Activated naive CD8-positive, alpha-beta T cell treated with anti-CD3 and anti-CD28 coated beads, Interleukin-2, amount 10 ng/mL, durations not matched to agents 7 days and 5 days (primary cell): ENCODE measurements at regions not wholly inside any gene's neighbourhood (a gene's known extent, or its start where the extent isn't known, plus 50 kb on each side); places are given as distances from the start of the nearest gene placed in this dataset.

Experiments
- ATAC-seq: fragments of 150-1000 bp; cut with Tn5 transposase; one replicate; pipeline ENCODE4 v1.10.0; 2021; ENCODE audit warnings: low read depth, moderate library complexity
- POLR2A ChIA-PET: fragments of 350-600 bp; sonication (Branson Sonifier 250); formaldehyde crosslinking; loops from one replicate; lab custom pipeline; 2021; ENCODE audit warnings: antibody characterized with exemption; lab: Charles Lee
- DNase-seq: peaks from one replicate; pipeline ENCODE4 v3.0.0; 2021
- H3K27ac Mint-ChIP-seq: one replicate; pipeline ENCODE4 v1.8.0; 2022; ENCODE audit warnings: mild to moderate bottlenecking, mixed read lengths
- H3K27me3 Mint-ChIP-seq: one replicate; pipeline ENCODE4 v1.8.0; 2022; ENCODE audit warnings: mild to moderate bottlenecking, moderate library complexity, mixed read lengths
- H3K36me3 Mint-ChIP-seq: one replicate; pipeline ENCODE4 v1.8.0; 2021; ENCODE audit warnings: mild to moderate bottlenecking, mixed read lengths
- H3K4me1 Mint-ChIP-seq: one replicate; pipeline ENCODE4 v1.8.0; 2021; ENCODE audit warnings: mixed read lengths
- H3K4me3 Mint-ChIP-seq: one replicate; pipeline ENCODE4 v1.8.0; 2022; ENCODE audit warnings: mild to moderate bottlenecking, moderate library complexity, mixed read lengths
- H3K9me3 Mint-ChIP-seq: one replicate; pipeline ENCODE4 v1.8.0; 2021; ENCODE audit warnings: mixed read lengths

GRCh38 chr2:161033059-161033660, 127.1 kb upstream of the TANK start:
- POLR2A ChIA-PET, result no interaction called here
- Mint-ChIP-seq H3K36me3 (peaks cover 5% of the 10 kb centered on the region), H3K27me3 (peaks cover 2% of the 10 kb centered on the region), H3K9me3 (peaks cover 13% of the 10 kb centered on the region), H3K27ac (no peak overlapping the region), H3K4me3 (no peak overlapping the region), H3K4me1 (peaks cover 5% of the 10 kb centered on the region)
- DNase-seq (no peak), ATAC-seq (no peak)

GRCh38 chr2:161036926-161037325, 123.3 kb upstream of the TANK start:
- H3K27ac Mint-ChIP-seq, result no peak overlapping the region
- POLR2A ChIA-PET, result no interaction called here
- H3K27me3 Mint-ChIP-seq, result peaks cover 14% of the 10 kb centered on the region

GRCh38 chr2:161039071-161039470, 121.2 kb upstream of the TANK start:
- POLR2A ChIA-PET, result no interaction called here
- peaks cover 4% of the 10 kb centered on the region for H3K9me3 Mint-ChIP-seq
- H3K27ac Mint-ChIP-seq, result no peak overlapping the region
- H3K36me3 Mint-ChIP-seq, result no peaks in the 10 kb centered on the region
- no peak for ATAC-seq
- H3K4me1 Mint-ChIP-seq, result no peaks in the 10 kb centered on the region
- no peak for DNase-seq
- H3K27me3 Mint-ChIP-seq, result peaks cover 23% of the 10 kb centered on the region
- H3K4me3 Mint-ChIP-seq, result no peak overlapping the region

More at GRCh38 chr2:161036926-161037325, 123.3 kb upstream of the TANK start:
- no peak for DNase-seq
- ATAC-seq, result no peak
- Mint-ChIP-seq H3K4me1 (no peaks in the 10 kb centered on the region), H3K4me3 (no peak overlapping the region), H3K9me3 (peaks cover 4% of the 10 kb centered on the region), H3K36me3 (no peaks in the 10 kb centered on the region)

- no peak for ATAC-seq
- POLR2A ChIA-PET, result no interaction called here
- Mint-ChIP-seq H3K9me3 (no peaks in the 10 kb centered on the region), H3K27me3 (peaks cover 36% of the 10 kb centered on the region), H3K27ac (no peak overlapping the region), H3K36me3 (no peaks in the 10 kb centered on the region), H3K4me3 (no peak overlapping the region), H3K4me1 (no peaks in the 10 kb centered on the region)
- DNase-seq, result no peak
Observed at GRCh38 chr2:161041356-161041755, 118.9 kb upstream of the TANK start.

DNA sequence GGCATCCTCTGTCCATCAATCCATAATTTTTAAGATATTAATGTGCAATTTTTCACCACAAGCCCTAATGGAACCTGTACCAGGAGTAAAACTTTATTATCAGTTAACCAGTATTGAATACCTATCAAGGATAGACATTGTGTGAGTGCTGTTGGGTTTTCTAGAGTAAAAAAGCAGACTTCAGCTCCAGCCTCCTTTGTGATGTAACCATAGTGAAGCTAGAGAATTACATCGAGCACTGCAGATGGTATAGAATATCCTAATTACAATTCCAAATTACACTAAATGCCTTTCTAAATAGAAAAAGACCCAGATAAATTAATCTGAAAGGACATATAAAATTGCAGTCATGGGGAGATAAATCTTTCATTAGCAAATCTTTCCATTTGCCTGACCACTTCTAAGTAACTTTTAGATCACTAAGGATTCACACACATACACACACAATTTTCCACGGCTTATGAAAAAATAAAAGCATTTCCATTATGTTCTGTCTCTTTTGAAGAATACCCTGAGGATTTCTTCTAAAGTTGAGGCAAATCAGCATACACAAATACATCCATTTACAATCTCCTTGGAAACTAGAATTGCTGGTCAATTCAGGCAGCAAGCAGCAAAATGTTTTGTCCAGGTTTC, 117.1 kb upstream of the TANK start:
- no peak for ATAC-seq
- Mint-ChIP-seq H3K4me1 (no peaks in the 10 kb centered on the region), H3K36me3 (no peaks in the 10 kb centered on the region), H3K9me3 (no peaks in the 10 kb centered on the region), H3K27me3 (peaks cover 40% of the 10 kb centered on the region), H3K27ac (no peak overlapping the region), H3K4me3 (no peak overlapping the region)
- POLR2A ChIA-PET, result no interaction called here
- no peak for DNase-seq

- no peaks in the 10 kb centered on the region for H3K4me1 Mint-ChIP-seq
- POLR2A ChIA-PET, result no interaction called here
Observed at GRCh38 chr2:161044095-161044865, 115.9 kb upstream of the TANK start.

GRCh38 chr2:161044921-161045320, 115.3 kb upstream of the TANK start:
- Mint-ChIP-seq H3K4me3 (no peak overlapping the region), H3K36me3 (no peaks in the 10 kb centered on the region), H3K27me3 (peaks cover 46% of the 10 kb centered on the region), H3K9me3 (no peaks in the 10 kb centered on the region), H3K4me1 (no peaks in the 10 kb centered on the region), H3K27ac (no peak overlapping the region)
- POLR2A ChIA-PET, result no interaction called here
- no peak for DNase-seq
- no peak for ATAC-seq

More at GRCh38 chr2:161044095-161044865, 115.9 kb upstream of the TANK start:
- Mint-ChIP-seq H3K4me3 (no peak overlapping the region), H3K9me3 (no peaks in the 10 kb centered on the region), H3K36me3 (no peaks in the 10 kb centered on the region), H3K27ac (no peak overlapping the region), H3K27me3 (peaks cover 43% of the 10 kb centered on the region)
- DNase-seq (no peak), ATAC-seq (no peak)

GRCh38 chr2:161045726-161046125, 114.5 kb upstream of the TANK start:
- POLR2A ChIA-PET, result no interaction called here
- Mint-ChIP-seq H3K4me3 (no peak overlapping the region), H3K27me3 (peaks cover 47% of the 10 kb centered on the region), H3K27ac (no peak overlapping the region), H3K9me3 (no peaks in the 10 kb centered on the region), H3K36me3 (no peaks in the 10 kb centered on the region), H3K4me1 (no peaks in the 10 kb centered on the region)
- no peak for ATAC-seq
- no peak for DNase-seq

DNA sequence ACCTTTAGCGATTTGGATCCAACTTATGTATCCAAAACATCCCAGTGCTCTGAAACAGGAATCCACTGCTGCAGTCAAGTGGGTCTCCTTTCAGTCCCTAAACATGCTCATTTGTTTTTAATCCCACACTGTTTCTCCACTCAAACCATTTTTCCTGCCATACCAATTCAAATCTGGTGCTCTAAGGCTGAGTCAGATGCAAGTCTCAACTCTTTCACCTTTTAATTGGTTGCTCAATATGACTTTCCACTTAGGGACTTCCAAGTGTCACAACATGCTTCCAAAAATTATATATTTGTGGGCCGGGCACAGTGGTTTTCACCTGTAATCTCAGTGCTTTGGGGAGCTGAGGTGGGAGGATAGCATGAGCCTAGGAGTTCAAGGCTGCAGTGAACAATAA, 113.4 kb upstream of the TANK start:
- Mint-ChIP-seq H3K9me3 (no peaks in the 10 kb centered on the region), H3K27me3 (peaks cover 47% of the 10 kb centered on the region), H3K27ac (no peak overlapping the region), H3K4me3 (no peak overlapping the region), H3K36me3 (no peaks in the 10 kb centered on the region), H3K4me1 (no peaks in the 10 kb centered on the region)
- POLR2A ChIA-PET, result no interaction called here
- ATAC-seq (no peak), DNase-seq (no peak)

DNA sequence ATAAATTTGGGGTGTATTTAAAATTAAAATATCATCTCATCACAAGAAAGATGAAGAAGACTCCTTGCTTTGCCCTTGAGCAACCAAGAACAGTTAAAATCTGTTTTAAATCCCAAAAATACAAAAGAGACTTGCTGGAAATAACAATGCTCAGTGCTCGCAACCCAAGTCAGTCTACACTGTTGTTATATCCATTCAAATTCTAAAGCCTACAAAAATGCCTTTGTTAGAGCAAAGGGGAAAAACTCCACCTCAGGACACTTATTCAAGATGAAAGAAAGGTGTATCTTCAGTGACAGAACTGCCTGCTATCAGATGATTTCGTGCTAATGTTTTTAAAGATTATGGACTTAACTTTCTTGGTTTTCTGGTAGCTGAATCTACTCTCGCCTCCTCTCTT, 111.9 kb upstream of the TANK start:
- Mint-ChIP-seq H3K9me3 (peaks cover 2% of the 10 kb centered on the region), H3K27me3 (peaks cover 54% of the 10 kb centered on the region), H3K36me3 (peaks cover 1% of the 10 kb centered on the region), H3K4me1 (no peaks in the 10 kb centered on the region), H3K27ac (no peak overlapping the region), H3K4me3 (no peak overlapping the region)
- POLR2A ChIA-PET, result no interaction called here
- DNase-seq (no peak), ATAC-seq (no peak)

DNA sequence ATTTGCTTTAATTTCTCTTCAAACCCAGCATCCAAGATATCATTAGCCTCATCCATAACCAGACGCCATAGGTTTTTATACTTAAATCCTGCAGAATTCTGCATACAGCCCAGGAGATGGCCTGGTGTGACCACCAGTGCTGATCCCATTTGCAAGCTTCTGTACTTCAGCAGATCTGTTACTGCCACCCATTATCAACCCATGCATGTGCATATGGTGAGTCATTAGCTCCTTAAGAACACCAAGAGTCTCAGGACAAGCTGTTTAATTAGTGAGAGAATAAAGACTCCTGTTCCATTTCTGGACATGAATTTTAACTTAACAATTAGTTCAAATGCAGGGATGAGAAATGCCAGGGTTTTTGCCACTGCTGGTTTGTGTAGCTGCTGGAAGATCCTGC, 110.7 kb upstream of the TANK start:
- H3K4me1 Mint-ChIP-seq, result no peaks in the 10 kb centered on the region
- no peak overlapping the region for H3K4me3 Mint-ChIP-seq
- no peak overlapping the region for H3K27ac Mint-ChIP-seq
- POLR2A ChIA-PET, result no interaction called here
- H3K36me3 Mint-ChIP-seq, result peaks cover 1% of the 10 kb centered on the region
- ATAC-seq, result no peak
- DNase-seq, result no peak
- H3K27me3 Mint-ChIP-seq, result peaks cover 53% of the 10 kb centered on the region
- peaks cover 2% of the 10 kb centered on the region for H3K9me3 Mint-ChIP-seq

GRCh38 chr2:161052214-161052613, 108.0 kb upstream of the TANK start:
- POLR2A ChIA-PET, result no interaction called here

GRCh38 chr2:161055289-161055688, 104.9 kb upstream of the TANK start:
- Mint-ChIP-seq H3K9me3 (peaks cover 5% of the 10 kb centered on the region), H3K27ac (no peak overlapping the region), H3K4me1 (no peaks in the 10 kb centered on the region), H3K4me3 (no peak overlapping the region), H3K27me3 (peaks cover 26% of the 10 kb centered on the region), H3K36me3 (peaks cover 1% of the 10 kb centered on the region)
- POLR2A ChIA-PET, result no interaction called here
- ATAC-seq, result no peak
- no peak for DNase-seq

More at GRCh38 chr2:161052214-161052613, 108.0 kb upstream of the TANK start:
- ATAC-seq, result no peak
- Mint-ChIP-seq H3K4me1 (no peaks in the 10 kb centered on the region), H3K4me3 (no peak overlapping the region), H3K27me3 (peaks cover 42% of the 10 kb centered on the region), H3K27ac (no peak overlapping the region), H3K36me3 (peaks cover 1% of the 10 kb centered on the region), H3K9me3 (peaks cover 4% of the 10 kb centered on the region)
- DNase-seq, result no peak

GRCh38 chr2:161059388-161059787, 100.8 kb upstream of the TANK start:
- Mint-ChIP-seq H3K36me3 (no peaks in the 10 kb centered on the region), H3K4me1 (peaks cover 2% of the 10 kb centered on the region), H3K27ac (no peak overlapping the region), H3K9me3 (peaks cover 3% of the 10 kb centered on the region), H3K4me3 (no peak overlapping the region), H3K27me3 (peaks cover 5% of the 10 kb centered on the region)
- DNase-seq, result no peak
- ATAC-seq, result no peak
- POLR2A ChIA-PET, result no interaction called here
